Breast epithelium (tissue), 4 donors: ENCODE measurements at regions not wholly inside any gene's neighbourhood (a gene's known extent, or its start where the extent isn't known, plus 50 kb on each side); places are given as distances from the start of the nearest gene placed in this dataset.

Source experiments
- DNase-seq, 2 donors: peaks; one replicate each; pipeline ENCODE4 v3.0.0-alpha.2; 2019; ENCODE audit warnings: low spot score in 2 of 2
- H3K27ac ChIP-seq, 2 donors: fragments of 200-600 bp; sonication (generic) in 1 of 2; one replicate each; pipeline ENCODE4 v1.5.1; 2016 to 2019; ENCODE audit warnings: mild to moderate bottlenecking in 1 of 2
- H3K27me3 ChIP-seq, 2 donors: fragments of 200-600 bp; sonication (generic) in 1 of 2; one replicate each; pipeline versions ENCODE4 v1.5.1 to v1.6.0; 2017 to 2019; ENCODE audit warnings: control low read depth in 1 of 2, mild to moderate bottlenecking in 1 of 2
- H3K36me3 ChIP-seq: fragments of 200-600 bp; one replicate; pipeline ENCODE4 v1.5.1; 2019
- H3K4me1 ChIP-seq, 2 donors: fragments of 200-600 bp; sonication (generic); one replicate each; pipeline ENCODE4 v1.5.1; 2016 to 2019; ENCODE audit warnings: control low read depth in 1 of 2
- H3K4me3 ChIP-seq, 3 donors: fragments of 200-600 bp; sonication (generic); 1 replicate in 2 of 3; 2 replicates in 1 of 3; pipeline ENCODE4 v1.5.1; 2016 to 2019; ENCODE audit warnings: mild to moderate bottlenecking in 3 of 3, moderate library complexity in 2 of 3
- H3K9me3 ChIP-seq, 2 donors: fragments of 200-600 bp; sonication (generic) in 1 of 2; one replicate each; pipeline ENCODE4 v1.5.1; 2016 to 2019; ENCODE audit warnings: control low read depth in 1 of 2
- CTCF ChIP-seq, 3 donors: fragments of 450-650 bp; IDR thresholded peaks; one replicate each; pipeline ENCODE4 v1.5.1; 2016 to 2017; ENCODE audit warnings: antibody characterized with exemption in 3 of 3, mild to moderate bottlenecking in 3 of 3, moderate library complexity in 3 of 3
- POLR2A ChIP-seq: fragments of 450-650 bp; IDR thresholded peaks from one replicate; pipeline ENCODE4 v1.6.1; 2016; ENCODE audit warnings: antibody characterized with exemption, mild to moderate bottlenecking, moderate library complexity
- POLR2AphosphoS5 ChIP-seq, 3 donors: sonication (generic); formaldehyde crosslinking; IDR thresholded peaks; one replicate each; pipeline ENCODE4 v1.6.1; 2017; ENCODE audit warnings: antibody characterized with exemption in 3 of 3
- intact Hi-C: fragments of 100-400 bp; cut with DNase I; formaldehyde crosslinking; loops from one replicate; pipeline ENCODE4 v1.15.1; 2023; ENCODE audit warnings: low total_unique reads

GRCh38 chr2:129902731-129903585 is 76.5 kb upstream of the RAB6C start:
- intact Hi-C loops: no loop called here
- DNase-seq: no peak

GRCh38 chr2:129903586-129904425 is 75.7 kb upstream of the RAB6C start:
- Histone ChIP-seq H3K36me3 (no peaks in the 10 kb centered on the region), H3K27ac (no peak overlapping the region), H3K27me3 (no peaks in the 10 kb centered on the region), H3K4me1 (no peaks in the 10 kb centered on the region), H3K9me3 (peaks cover 0 to 10% of the 10 kb centered on the region in 2 donors), H3K4me3 (no peak overlapping the region)
- no peak for TF ChIP-seq POLR2A
- no peak for TF ChIP-seq POLR2AphosphoS5 (IDR thresholded peaks at IDR 0.05)
- TF ChIP-seq CTCF (IDR thresholded peaks at IDR 0.05): no peak
- intact Hi-C loops: no loop called here
- no peak for DNase-seq

More at GRCh38 chr2:129902731-129903585, 76.5 kb upstream of the RAB6C start:
- no peak for TF ChIP-seq POLR2AphosphoS5 (IDR thresholded peaks at IDR 0.05)
- no peak for TF ChIP-seq CTCF (IDR thresholded peaks at IDR 0.05)
- TF ChIP-seq POLR2A: no peak
- no peak overlapping the region for H3K27ac ChIP-seq
- H3K9me3 ChIP-seq: peaks cover 0 to 10% of the 10 kb centered on the region in 2 donors
- no peaks in the 10 kb centered on the region for H3K27me3 ChIP-seq
- H3K36me3 ChIP-seq: no peaks in the 10 kb centered on the region
- no peaks in the 10 kb centered on the region for H3K4me1 ChIP-seq
- no peak overlapping the region for H3K4me3 ChIP-seq

- TF ChIP-seq POLR2AphosphoS5 (IDR thresholded peaks at IDR 0.05) (no peak), POLR2A (no peak), CTCF (IDR thresholded peaks at IDR 0.05) (no peak)
- H3K9me3 ChIP-seq: peaks cover 0 to 3% of the 10 kb centered on the region in 2 donors
- H3K27ac ChIP-seq: no peak overlapping the region
- no peaks in the 10 kb centered on the region for H3K36me3 ChIP-seq
- intact Hi-C loops: no loop called here
- DNase-seq: no peak
- H3K4me3 ChIP-seq: no peak overlapping the region
- H3K27me3 ChIP-seq: no peaks in the 10 kb centered on the region
- no peaks in the 10 kb centered on the region for H3K4me1 ChIP-seq
Observed at GRCh38 chr2:129904532-129905446, 74.7 kb upstream of the RAB6C start.

- intact Hi-C loops: no loop called here
Observed at GRCh38 chr2:129905664-129906081, 73.8 kb upstream of the RAB6C start.

More at GRCh38 chr2:129905664-129906081, 73.8 kb upstream of the RAB6C start:
- no peaks in the 10 kb centered on the region for H3K27me3 ChIP-seq
- DNase-seq: no peak
- no peak for TF ChIP-seq CTCF (IDR thresholded peaks at IDR 0.05)
- no peak for TF ChIP-seq POLR2A
- TF ChIP-seq POLR2AphosphoS5 (IDR thresholded peaks at IDR 0.05): no peak
- no peak overlapping the region for H3K4me3 ChIP-seq
- H3K27ac ChIP-seq: no peak overlapping the region
- no peaks in the 10 kb centered on the region for H3K9me3 ChIP-seq
- no peaks in the 10 kb centered on the region for H3K4me1 ChIP-seq
- no peaks in the 10 kb centered on the region for H3K36me3 ChIP-seq
